HG02571 (cell line): ENCODE measurements at regions not wholly inside any gene's neighbourhood (a gene's known extent, or its start where the extent isn't known, plus 50 kb on each side); places are given as distances from the start of the nearest gene placed in this dataset.
A peak's percentile ranks its signal among the peaks of the same experiment; 100 is the strongest.

ENCODE experiments used
- ATAC-seq: cut with Tn5 transposase; IDR thresholded peaks from one replicate; pipeline ENCODE4 v1.9.1; 2021; ENCODE audit warnings: mild to moderate bottlenecking, moderate library complexity; ENCODE audit not compliant: unreplicated experiment

- no peak for ATAC-seq
Measured at GRCh38 chr6:115728171-115728570, 332.5 kb downstream of the FRK start.

- ATAC-seq, result no peak
Measured at GRCh38 chr6:115721564-115721963, 339.1 kb downstream of the FRK start.

- ATAC-seq, result no peak
Measured at GRCh38 chr6:115720900-115721299, 339.8 kb downstream of the FRK start.

- ATAC-seq, result peak; percentile 16
Measured at GRCh38 chr6:115717472-115717871, 343.2 kb downstream of the FRK start.

GRCh38 chr6:115717062-115717461, 343.6 kb downstream of the FRK start:
- peak; percentile 93 for ATAC-seq

- ATAC-seq, result no peak
Measured at GRCh38 chr6:115712291-115712961, 348.3 kb downstream of the FRK start.

GRCh38 chr6:115708850-115709249, 351.8 kb downstream of the FRK start:
- ATAC-seq, result no peak

- no peak for ATAC-seq
Measured at GRCh38 chr6:115706981-115707380, 353.7 kb downstream of the FRK start.

- no peak for ATAC-seq
Measured at GRCh38 chr6:115706324-115706723, 354.4 kb downstream of the FRK start.

- no peak for ATAC-seq
Measured at GRCh38 chr6:115704028-115704427, 356.7 kb downstream of the FRK start.

- no peak for ATAC-seq
Measured at GRCh38 chr6:115691433-115691832, 369.3 kb downstream of the FRK start.

GRCh38 chr6:115690854-115691253, 369.8 kb downstream of the FRK start:
- ATAC-seq, result no peak

GRCh38 chr6:115681978-115682775, 378.5 kb downstream of the FRK start:
- ATAC-seq, result no peak

- ATAC-seq, result no peak
Measured at GRCh38 chr6:115680621-115681020, 380.1 kb downstream of the FRK start.

- no peak for ATAC-seq
Measured at GRCh38 chr6:115677198-115677597, 383.5 kb downstream of the FRK start.

- ATAC-seq, result no peak
Measured at GRCh38 chr6:115675443-115675842, 385.2 kb downstream of the FRK start.

- no peak for ATAC-seq
Measured at GRCh38 chr6:115668781-115669180, 391.9 kb downstream of the FRK start.

- no peak for ATAC-seq
Measured at GRCh38 chr6:115668211-115668610, 392.5 kb downstream of the FRK start.

- ATAC-seq, result no peak
Measured at GRCh38 chr6:115667478-115668026, 393.1 kb downstream of the FRK start.

GRCh38 chr6:115666997-115667396, 393.7 kb downstream of the FRK start:
- no peak for ATAC-seq

GRCh38 chr6:115665310-115665709, 395.4 kb downstream of the FRK start:
- ATAC-seq, result no peak

- ATAC-seq, result no peak
Measured at GRCh38 chr6:115663681-115664080, 397.0 kb downstream of the FRK start.
